HFFc6 (cell line): ENCODE measurements at regions not wholly inside any gene's neighbourhood (a gene's known extent, or its start where the extent isn't known, plus 50 kb on each side); places are given as distances from the start of the nearest gene placed in this dataset.

Source experiments
- DNase-seq: peaks from one replicate; pipeline ENCODE4 v3.0.0-alpha.2; 2018
- H3K27ac Mint-ChIP-seq: 2 replicates; pipeline ENCODE4 v1.8.0; 2020; ENCODE audit warnings: mild to moderate bottlenecking, mixed read lengths
- H3K27me3 Mint-ChIP-seq: 2 replicates; pipeline ENCODE4 v1.8.0; 2021; ENCODE audit warnings: mild to moderate bottlenecking, moderate library complexity, mixed read lengths; ENCODE audit not compliant: insufficient read depth
- H3K36me3 Mint-ChIP-seq: 2 replicates; pipeline ENCODE4 v1.8.0; 2021; ENCODE audit warnings: low read depth, mixed read lengths
- H3K4me1 Mint-ChIP-seq: 2 replicates; pipeline ENCODE4 v1.8.0; 2020; ENCODE audit warnings: low read depth, mixed read lengths
- H3K4me3 Mint-ChIP-seq: 2 replicates; pipeline ENCODE4 v1.8.0; 2020; ENCODE audit warnings: mild to moderate bottlenecking, moderate library complexity, mixed read lengths
- H3K9me3 Mint-ChIP-seq: 2 replicates; pipeline ENCODE4 v1.8.0; 2020; ENCODE audit warnings: mild to moderate bottlenecking, mixed read lengths
- CTCF ChIP-seq: fragments of 200-600 bp; sonication (generic); IDR thresholded peaks from 2 replicates; pipeline ENCODE4 v1.5.0; 2021; ENCODE audit warnings: antibody characterized with exemption, mild to moderate bottlenecking

- Mint-ChIP-seq H3K4me3 (no peak overlapping the region), H3K27me3 (no peaks in the 10 kb centered on the region; the same call in 1 of the 2 replicates), H3K36me3 (no peaks in the 10 kb centered on the region), H3K9me3 (no peaks in the 10 kb centered on the region), H3K27ac (no peak overlapping the region), H3K4me1 (peaks cover 7% of the 10 kb centered on the region)
- no peak for TF ChIP-seq CTCF
- DNase-seq, result no peak
Measured at GRCh38 chr6:19682859-19683258, 154.3 kb upstream of the ID4 start.

DNA sequence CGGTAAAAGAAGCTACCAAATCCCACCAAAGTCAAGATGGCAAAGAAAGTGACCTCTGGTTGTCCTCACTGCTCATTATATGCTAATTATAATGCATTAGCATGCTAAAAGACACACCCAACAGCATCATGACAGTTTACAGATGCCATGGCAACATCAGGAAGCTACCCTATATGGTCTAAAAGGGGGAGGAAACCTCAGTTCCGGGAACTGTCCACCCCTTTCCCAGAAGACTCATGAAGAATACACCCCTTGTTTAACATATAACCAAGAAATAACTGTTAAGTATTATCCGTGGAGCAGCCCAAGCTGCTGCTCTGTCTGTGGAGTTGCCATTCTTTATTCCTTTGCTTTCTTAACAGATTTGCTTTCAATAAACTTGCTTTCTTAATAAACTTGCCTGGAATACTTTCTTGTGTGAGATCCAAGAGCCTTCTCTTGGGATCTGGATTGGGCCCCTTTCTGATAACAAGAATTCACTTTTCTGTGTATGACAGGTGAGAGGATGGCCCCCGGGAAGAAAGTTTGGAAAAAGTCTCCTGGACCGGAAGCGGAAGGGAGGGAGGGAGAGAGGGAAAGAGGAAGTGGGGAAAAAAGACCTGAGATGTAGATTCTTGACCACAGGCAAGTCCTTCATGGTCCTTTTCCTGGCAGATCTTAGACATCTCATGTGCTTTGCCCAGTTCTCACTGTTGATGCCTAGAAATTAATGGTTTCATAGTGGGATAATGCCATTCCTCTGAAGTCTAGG lies 146.7 kb upstream of the ID4 start:
- H3K4me1 Mint-ChIP-seq, result no peaks in the 10 kb centered on the region
- peaks cover 17% of the 10 kb centered on the region; the same call in 1 of the 2 replicates for H3K27me3 Mint-ChIP-seq
- no peak for DNase-seq
- H3K9me3 Mint-ChIP-seq, result no peaks in the 10 kb centered on the region
- H3K4me3 Mint-ChIP-seq, result no peak overlapping the region
- no peak for TF ChIP-seq CTCF
- no peaks in the 10 kb centered on the region for H3K36me3 Mint-ChIP-seq
- H3K27ac Mint-ChIP-seq, result no peak overlapping the region

DNA sequence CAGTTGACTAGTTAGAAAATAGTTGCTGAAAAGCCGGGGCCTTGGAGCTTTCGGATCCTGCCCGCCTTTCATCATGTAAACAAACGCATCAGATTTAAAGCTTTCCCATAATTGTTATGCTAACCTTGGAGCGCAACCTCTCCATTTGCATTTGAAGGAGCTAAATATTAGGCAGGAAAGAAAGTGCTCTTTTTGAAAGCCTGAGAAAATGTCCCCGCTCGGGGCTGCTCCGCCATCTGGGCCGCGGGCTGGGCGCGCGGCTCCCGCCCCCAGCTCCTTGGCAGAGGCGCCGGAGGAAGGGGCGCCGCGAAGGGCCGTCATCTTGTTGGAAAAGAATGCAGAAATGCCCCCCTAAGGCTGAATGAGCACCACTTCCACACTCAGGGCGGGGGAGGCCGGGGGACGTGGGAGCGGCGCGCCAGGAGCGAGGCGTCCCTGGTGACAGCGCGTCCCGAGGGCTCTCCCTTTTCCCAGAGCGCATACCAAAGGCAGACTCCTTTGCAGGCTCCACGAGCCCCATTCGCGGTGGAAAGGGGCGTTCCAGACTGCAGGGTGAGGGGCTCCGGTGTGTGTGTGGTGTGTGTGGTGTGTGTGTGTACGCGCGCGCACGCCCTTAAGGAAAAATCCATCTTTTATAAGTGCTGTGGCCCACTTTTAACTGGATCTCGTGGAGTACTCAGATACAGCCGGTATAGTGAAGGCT lies 145.6 kb upstream of the ID4 start:
- Mint-ChIP-seq H3K4me3 (peak overlapping the region; percentile 74), H3K4me1 (no peaks in the 10 kb centered on the region), H3K9me3 (no peaks in the 10 kb centered on the region), H3K27me3 (peaks cover 17% of the 10 kb centered on the region; the same call in 1 of the 2 replicates), H3K27ac (no peak overlapping the region), H3K36me3 (no peaks in the 10 kb centered on the region)
- TF ChIP-seq CTCF, result no peak
- DNase-seq, result no peak

- no peak for TF ChIP-seq CTCF
- no peak overlapping the region for H3K27ac Mint-ChIP-seq
- peaks cover 17% of the 10 kb centered on the region; the same call in 1 of the 2 replicates for H3K27me3 Mint-ChIP-seq
- no peak overlapping the region for H3K4me3 Mint-ChIP-seq
- DNase-seq, result no peak
- no peaks in the 10 kb centered on the region for H3K9me3 Mint-ChIP-seq
- peaks cover 2% of the 10 kb centered on the region for H3K4me1 Mint-ChIP-seq
- H3K36me3 Mint-ChIP-seq, result no peaks in the 10 kb centered on the region
Measured at GRCh38 chr6:19692506-19693298, 144.5 kb upstream of the ID4 start.

DNA sequence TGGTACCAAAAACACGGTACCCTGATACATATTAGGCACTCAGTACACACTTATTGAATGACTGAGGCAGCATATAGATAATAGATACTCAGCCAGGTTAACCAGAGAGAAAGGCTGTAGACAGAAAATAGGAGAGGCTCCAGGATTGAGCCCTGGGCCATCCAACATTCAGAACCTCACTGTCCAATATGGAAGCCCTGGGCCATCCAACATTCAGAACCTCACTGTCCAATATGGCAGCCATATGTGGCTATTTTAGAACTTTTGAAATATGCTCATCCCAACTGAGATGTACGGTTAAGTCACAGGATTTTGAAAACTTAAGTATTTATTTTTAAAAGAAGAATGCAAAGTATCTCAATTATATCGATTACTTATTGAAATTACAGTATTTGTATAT lies 142.5 kb upstream of the ID4 start:
- Mint-ChIP-seq H3K4me1 (peaks cover 15% of the 10 kb centered on the region), H3K27ac (no peak overlapping the region), H3K4me3 (no peak overlapping the region), H3K27me3 (peaks cover 17% of the 10 kb centered on the region), H3K36me3 (no peaks in the 10 kb centered on the region), H3K9me3 (no peaks in the 10 kb centered on the region)
- DNase-seq, result no peak
- no peak for TF ChIP-seq CTCF
